BJ (cell line): ENCODE measurements at regions not wholly inside any gene's neighbourhood (a gene's known extent, or its start where the extent isn't known, plus 50 kb on each side); places are given as distances from the start of the nearest gene placed in this dataset.

Experiments
- CTCF ChIA-PET: fragments of 350-600 bp; formaldehyde crosslinking; extraction: SDS; loops from one replicate; lab custom pipeline; 2021; ENCODE audit warnings: antibody characterized with exemption, inconsistent platforms; lab: Yijun Ruan, JAX
- POLR2A ChIA-PET: fragments of 300-600 bp; sonication (Branson Sonifier 250); formaldehyde crosslinking; extraction: SDS; loops from one replicate; lab custom pipeline; 2021; ENCODE audit warnings: antibody characterized with exemption; lab: Charles Lee
- DNase-seq: peaks from one replicate; pipeline ENCODE4 v3.0.0-alpha.2; 2011; ENCODE audit warnings: low read depth
- H3K27me3 ChIP-seq: 2 replicates; pipeline ENCODE4 v1.6.0; 2011; ENCODE audit warnings: low read length; ENCODE audit not compliant: control insufficient read depth, insufficient read depth
- H3K36me3 ChIP-seq: 2 replicates; pipeline ENCODE4 v1.5.1; 2011; ENCODE audit warnings: low read length; ENCODE audit not compliant: control insufficient read depth, insufficient read depth
- H3K4me3 ChIP-seq: 2 replicates; pipeline ENCODE4 v1.5.1; 2011; ENCODE audit warnings: low read depth, mild to moderate bottlenecking, control low read depth, low read length
- CTCF ChIP-seq: IDR thresholded peaks from 2 replicates; pipeline ENCODE4 v1.5.1; 2011; ENCODE audit warnings: low read depth, mild to moderate bottlenecking, control low read depth, inconsistent platforms, low read length, moderate library complexity; ENCODE audit not compliant: insufficient read depth

DNA sequence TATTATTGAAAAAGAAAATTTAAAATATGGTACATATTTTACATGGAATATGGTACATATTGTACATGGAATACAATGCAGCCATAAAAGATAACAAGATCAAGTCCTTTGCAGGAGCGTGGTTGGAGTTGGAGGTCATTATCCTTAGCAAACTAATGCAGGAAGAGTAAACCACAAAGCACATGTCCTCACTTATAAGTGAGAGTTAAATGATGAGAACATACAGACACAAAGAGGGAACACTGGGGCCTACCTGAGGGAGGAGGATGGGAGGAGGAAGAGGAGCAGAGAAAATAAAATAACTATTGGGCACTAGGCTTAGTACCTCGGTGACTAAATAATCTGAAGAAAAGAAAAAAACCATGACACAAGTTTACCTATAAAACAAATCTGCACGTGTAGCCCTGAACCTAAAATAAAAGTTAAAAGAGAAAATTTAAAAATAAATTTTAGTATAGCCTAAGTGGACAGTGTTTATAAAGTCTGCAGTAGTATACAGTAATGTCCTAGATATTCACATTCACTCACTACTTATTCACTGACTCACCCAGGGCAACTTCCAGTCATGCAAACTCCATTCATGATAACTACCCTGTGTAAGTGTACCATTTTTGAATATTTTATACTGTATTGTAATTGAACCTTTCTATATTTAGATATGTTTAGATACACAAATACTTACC is 204.4 kb downstream of the FAM76B start:
- CTCF ChIA-PET = interaction anchor here (1.4 kb wide), 1 partner anchor 21 kb away, joined by 4 read pairs; no protein-coding TSS in a partner anchor
- no peak for DNase-seq
- Histone ChIP-seq H3K4me3 (no peak overlapping the region), H3K27me3 (no peaks in the 10 kb centered on the region), H3K36me3 (no peaks in the 10 kb centered on the region)
- TF ChIP-seq CTCF = no peak
- POLR2A ChIA-PET = no interaction called here

DNA sequence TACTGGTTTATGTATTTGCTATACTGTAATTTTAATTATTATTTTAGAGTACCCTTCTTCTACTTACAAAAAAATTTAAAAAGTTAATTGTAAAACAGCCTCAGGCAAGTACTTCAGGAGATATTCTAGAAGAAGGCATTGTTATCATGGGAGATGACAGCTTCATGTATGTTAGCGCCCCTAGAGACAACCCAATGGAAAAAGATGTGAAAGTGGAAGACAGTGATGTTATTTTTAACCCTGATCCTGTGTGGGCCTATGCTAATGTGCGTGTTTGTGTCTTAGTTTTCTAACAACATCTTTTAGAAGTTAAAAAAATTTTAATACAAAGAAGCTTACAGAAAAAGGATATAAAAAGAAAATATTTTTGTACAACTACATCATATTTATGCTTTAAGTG is 205.0 kb downstream of the FAM76B start:
- DNase-seq = no peak
- no peaks in the 10 kb centered on the region for H3K36me3 ChIP-seq
- no peak overlapping the region for H3K4me3 ChIP-seq
- ChIA-PET CTCF (no interaction called here), POLR2A (no interaction called here)
- TF ChIP-seq CTCF = no peak
- no peaks in the 10 kb centered on the region for H3K27me3 ChIP-seq

- Histone ChIP-seq H3K27me3 (no peaks in the 10 kb centered on the region), H3K36me3 (no peaks in the 10 kb centered on the region), H3K4me3 (no peak overlapping the region)
- ChIA-PET CTCF (no interaction called here), POLR2A (no interaction called here)
- TF ChIP-seq CTCF = no peak
- DNase-seq = no peak
Measured at GRCh38 chr11:95584180-95584579, 205.4 kb downstream of the FAM76B start.

- ChIA-PET CTCF (interaction anchor here (0.6 kb wide), 1 partner anchor 14 kb away, joined by 3 read pairs; no protein-coding TSS in a partner anchor), POLR2A (no interaction called here)
- DNase-seq = no peak
- H3K27me3 ChIP-seq = no peaks in the 10 kb centered on the region
- no peak for TF ChIP-seq CTCF
- no peaks in the 10 kb centered on the region for H3K36me3 ChIP-seq
- H3K4me3 ChIP-seq = no peak overlapping the region
Measured at GRCh38 chr11:95577716-95578460, 211.7 kb downstream of the FAM76B start.

DNA sequence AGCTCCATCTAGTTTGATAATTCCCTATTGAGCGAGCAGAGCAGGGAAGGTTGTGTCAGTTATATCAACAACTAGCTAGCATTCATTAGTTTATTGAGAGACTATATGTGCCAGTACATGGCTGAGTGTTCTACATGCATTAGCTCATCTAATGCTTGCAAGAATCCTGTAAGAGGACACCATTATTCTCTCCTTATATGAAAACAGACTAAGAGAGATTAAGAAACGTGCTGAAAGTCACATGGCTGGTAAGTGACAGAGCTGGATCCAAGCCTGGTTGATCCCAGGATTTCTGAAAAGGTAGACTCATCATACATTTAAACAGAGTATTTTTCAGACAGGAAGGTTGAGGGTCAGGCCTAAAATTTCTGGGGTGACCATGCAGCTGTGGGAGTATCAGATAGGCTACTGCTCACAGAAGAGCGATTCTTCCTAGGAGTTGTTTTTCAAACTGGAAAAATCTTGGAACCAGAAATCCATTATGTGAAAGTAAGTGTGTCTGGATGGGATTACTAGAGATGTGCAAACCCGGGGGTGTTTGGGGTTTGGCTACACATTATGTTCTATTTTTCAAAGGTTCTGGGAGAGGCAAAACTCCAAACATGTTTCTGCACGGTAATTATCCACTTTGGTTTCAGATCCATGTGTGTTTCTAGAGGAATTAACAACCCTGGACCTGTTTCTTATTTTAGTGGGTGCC is 213.3 kb downstream of the FAM76B start:
- Histone ChIP-seq H3K4me3 (no peak overlapping the region), H3K27me3 (no peaks in the 10 kb centered on the region), H3K36me3 (no peaks in the 10 kb centered on the region)
- POLR2A ChIA-PET = no interaction called here
- no peak for DNase-seq
- TF ChIP-seq CTCF = no peak
- CTCF ChIA-PET = interaction anchor here (1.2 kb wide), 1 partner anchor 16 kb away, joined by 3 read pairs; no protein-coding TSS in a partner anchor
